NT2/D1 (cell line): ENCODE measurements at regions not wholly inside any gene's neighbourhood (a gene's known extent, or its start where the extent isn't known, plus 50 kb on each side); places are given as distances from the start of the nearest gene placed in this dataset.

Experiments used
- DNase-seq: peaks from one replicate; pipeline ENCODE4 v3.0.0-alpha.2; 2011; ENCODE audit warnings: low read depth, low spot score
- H3K27me3 ChIP-seq: 2 replicates; pipeline ENCODE4 v1.6.0; 2011; ENCODE audit warnings: mild to moderate bottlenecking; ENCODE audit not compliant: insufficient read length, insufficient read depth
- H3K36me3 ChIP-seq: 2 replicates; pipeline ENCODE4 v1.6.1; 2011; ENCODE audit warnings: mild to moderate bottlenecking, low read length, mixed read lengths; ENCODE audit not compliant: insufficient read depth, insufficient read length
- H3K4me1 ChIP-seq: 2 replicates; pipeline ENCODE4 v1.5.1; 2011; ENCODE audit not compliant: insufficient read depth, insufficient read length
- H3K4me3 ChIP-seq: 2 replicates; pipeline ENCODE4 v1.5.1; 2011; ENCODE audit warnings: low read depth; ENCODE audit not compliant: insufficient read length
- H3K9ac ChIP-seq: 2 replicates; pipeline ENCODE4 v1.6.0; 2011; ENCODE audit warnings: low read depth; ENCODE audit not compliant: insufficient read length
- H3K9me3 ChIP-seq: 2 replicates; pipeline ENCODE4 v1.5.1; 2011; ENCODE audit warnings: mild to moderate bottlenecking, low read length; ENCODE audit not compliant: insufficient read depth
- SUZ12 ChIP-seq: IDR thresholded peaks from 2 replicates; pipeline ENCODE4 v1.6.1; 2011; ENCODE audit not compliant: insufficient read length, insufficient read depth; ENCODE audit errors: extremely low read depth
- YY1 ChIP-seq: IDR thresholded peaks from 2 replicates; pipeline ENCODE4 v1.6.1; 2011; ENCODE audit not compliant: insufficient read length, insufficient read depth
- ZNF274 ChIP-seq: IDR thresholded peaks from 2 replicates; pipeline ENCODE4 v1.6.1; 2011; ENCODE audit warnings: mild to moderate bottlenecking, low read depth, low read length

DNA sequence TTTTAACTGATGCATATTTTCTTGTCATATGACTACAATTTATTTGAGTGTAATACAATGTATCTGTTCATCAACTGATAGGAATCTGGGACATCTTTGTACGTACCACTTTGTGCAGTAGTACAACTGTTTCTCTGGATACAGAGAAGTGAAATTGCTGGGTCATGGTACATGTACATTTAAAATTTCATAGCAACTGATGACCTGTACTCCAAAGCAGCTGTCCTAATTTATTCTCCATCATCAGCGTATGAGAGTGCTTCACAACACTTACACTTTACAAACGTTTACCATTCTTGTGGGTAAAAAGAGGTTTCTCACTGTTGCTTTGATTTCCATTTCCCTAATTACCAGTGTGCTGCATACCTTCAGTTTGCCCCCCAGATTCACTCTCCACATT lies 552.8 kb upstream of the CADM1 start:
- TF ChIP-seq SUZ12 (no peak), YY1 (no peak), ZNF274 (no peak)
- Histone ChIP-seq H3K36me3 (no peaks in the 10 kb centered on the region), H3K27me3 (no peaks in the 10 kb centered on the region), H3K4me3 (no peak overlapping the region), H3K9me3 (no peaks in the 10 kb centered on the region), H3K4me1 (peaks cover 6% of the 10 kb centered on the region), H3K9ac (no peak overlapping the region)
- no peak for DNase-seq

DNA sequence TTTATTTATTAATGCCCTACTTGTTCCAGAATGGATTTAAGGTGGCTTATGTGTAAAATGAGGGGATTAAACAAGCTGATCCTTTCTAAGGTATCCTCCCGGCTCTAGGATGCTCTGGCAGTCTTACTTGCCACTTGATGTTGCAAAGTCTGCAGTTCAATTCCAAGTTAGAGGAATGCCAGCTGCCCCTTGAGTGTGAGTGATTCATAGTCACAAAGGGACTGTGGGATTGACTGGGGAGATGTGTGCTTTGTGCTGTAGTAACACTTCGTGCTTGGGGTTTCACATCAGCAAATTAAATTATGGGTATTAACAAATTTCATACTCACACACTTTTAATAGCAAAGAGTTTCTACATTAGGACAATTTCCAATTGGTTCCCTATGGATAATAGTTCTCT lies 550.8 kb upstream of the CADM1 start:
- Histone ChIP-seq H3K9ac (no peak overlapping the region), H3K27me3 (no peaks in the 10 kb centered on the region), H3K36me3 (no peaks in the 10 kb centered on the region), H3K9me3 (no peaks in the 10 kb centered on the region), H3K4me1 (peaks cover 4% of the 10 kb centered on the region), H3K4me3 (no peak overlapping the region)
- TF ChIP-seq SUZ12 (no peak), ZNF274 (no peak), YY1 (no peak)
- no peak for DNase-seq

DNA sequence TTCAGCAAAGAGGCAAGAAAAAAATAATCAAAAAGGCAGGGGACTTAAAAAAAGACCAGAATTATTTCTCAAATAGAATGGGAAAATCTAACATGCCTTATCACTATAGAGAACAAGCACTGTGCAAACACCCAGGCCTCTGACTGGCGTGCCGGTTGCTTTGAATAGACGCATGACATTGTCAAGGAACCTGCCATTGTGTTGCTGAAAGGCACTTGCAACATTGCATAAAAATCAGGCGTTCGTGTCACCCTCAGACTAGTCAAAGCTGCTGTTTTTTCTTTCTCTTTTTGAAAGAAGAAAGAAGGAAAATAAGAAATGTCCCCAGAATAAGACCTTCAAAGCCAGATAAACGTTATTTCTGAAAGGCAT lies 549.3 kb upstream of the CADM1 start:
- TF ChIP-seq SUZ12, result no peak
- no peak for TF ChIP-seq ZNF274
- Histone ChIP-seq H3K4me1 (no peaks in the 10 kb centered on the region), H3K27me3 (no peaks in the 10 kb centered on the region), H3K9ac (no peak overlapping the region), H3K4me3 (no peak overlapping the region), H3K9me3 (no peaks in the 10 kb centered on the region), H3K36me3 (no peaks in the 10 kb centered on the region)
- DNase-seq, result no peak

DNA sequence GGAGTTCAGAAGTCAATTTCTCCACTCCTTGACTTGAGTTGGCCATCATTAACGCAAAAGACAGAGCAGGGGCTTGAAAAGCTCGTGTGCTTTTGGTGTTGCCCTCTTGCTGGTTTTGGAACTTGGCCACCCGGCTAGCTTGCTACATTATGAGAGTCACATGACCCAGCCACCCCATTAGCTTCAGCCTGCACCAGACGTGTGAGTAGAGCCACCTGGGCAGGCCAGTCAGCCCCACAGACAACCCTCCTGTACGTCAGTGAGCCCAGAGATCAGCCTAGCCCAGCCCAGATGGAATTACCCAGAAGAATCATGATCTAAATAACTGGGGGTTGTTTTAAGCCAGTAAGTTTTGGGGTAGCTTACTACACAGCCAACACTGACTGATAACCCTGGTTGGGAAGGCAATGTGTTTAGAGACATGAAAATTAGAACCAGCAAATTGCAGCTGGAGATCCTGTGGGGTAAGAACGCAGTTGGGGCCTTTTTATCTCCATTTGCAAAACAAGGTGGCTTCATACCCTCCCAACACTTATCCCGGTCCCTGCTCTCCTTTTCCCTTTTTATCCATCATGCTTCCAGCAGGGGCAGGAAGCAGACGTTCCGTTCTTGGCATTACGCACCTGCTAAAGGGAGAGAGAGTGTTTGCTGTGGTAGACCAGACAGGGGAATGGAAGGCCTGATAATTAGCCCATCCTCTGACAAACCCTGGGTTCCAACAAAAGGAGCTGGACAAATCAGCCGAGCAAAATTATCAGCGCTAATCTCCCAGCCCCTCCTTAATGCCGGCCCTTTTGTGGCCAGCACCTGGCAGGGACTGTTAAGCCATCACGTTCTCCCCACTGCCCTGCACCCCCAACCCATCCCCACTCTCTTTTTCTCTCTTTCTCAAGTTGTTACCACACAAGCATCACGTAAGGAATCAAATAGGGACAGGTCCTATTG lies 548.7 kb upstream of the CADM1 start:
- no peak overlapping the region for H3K9ac ChIP-seq
- DNase-seq, result no peak
- TF ChIP-seq YY1 (no peak), SUZ12 (no peak)
- H3K36me3 ChIP-seq, result no peaks in the 10 kb centered on the region
- H3K9me3 ChIP-seq, result no peaks in the 10 kb centered on the region
- no peaks in the 10 kb centered on the region for H3K27me3 ChIP-seq
- H3K4me1 ChIP-seq, result no peaks in the 10 kb centered on the region
- no peak overlapping the region for H3K4me3 ChIP-seq

DNA sequence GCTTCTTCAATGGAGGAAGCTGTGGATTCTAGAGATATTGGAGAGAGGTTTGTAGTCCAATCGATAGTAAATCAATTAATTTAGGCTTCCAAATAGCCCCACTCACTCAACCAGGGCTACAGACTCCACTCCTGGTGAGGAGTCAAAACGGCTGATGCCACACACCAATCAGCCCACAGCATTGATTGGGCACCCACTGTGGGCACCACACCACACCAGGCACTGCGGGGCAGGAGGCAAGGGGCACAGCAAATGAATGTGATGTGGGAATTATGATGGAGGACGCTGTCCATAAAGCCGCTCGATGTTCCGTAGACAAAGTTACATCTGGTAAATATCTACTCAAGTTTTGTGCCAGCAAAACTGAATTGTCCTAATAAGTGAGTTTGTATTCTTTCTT lies 547.3 kb upstream of the CADM1 start:
- H3K36me3 ChIP-seq, result no peaks in the 10 kb centered on the region
- no peak for TF ChIP-seq SUZ12
- no peak overlapping the region for H3K4me3 ChIP-seq
- no peak for DNase-seq
- no peak overlapping the region for H3K9ac ChIP-seq
- no peaks in the 10 kb centered on the region for H3K27me3 ChIP-seq
- no peaks in the 10 kb centered on the region for H3K9me3 ChIP-seq
- no peaks in the 10 kb centered on the region for H3K4me1 ChIP-seq

DNA sequence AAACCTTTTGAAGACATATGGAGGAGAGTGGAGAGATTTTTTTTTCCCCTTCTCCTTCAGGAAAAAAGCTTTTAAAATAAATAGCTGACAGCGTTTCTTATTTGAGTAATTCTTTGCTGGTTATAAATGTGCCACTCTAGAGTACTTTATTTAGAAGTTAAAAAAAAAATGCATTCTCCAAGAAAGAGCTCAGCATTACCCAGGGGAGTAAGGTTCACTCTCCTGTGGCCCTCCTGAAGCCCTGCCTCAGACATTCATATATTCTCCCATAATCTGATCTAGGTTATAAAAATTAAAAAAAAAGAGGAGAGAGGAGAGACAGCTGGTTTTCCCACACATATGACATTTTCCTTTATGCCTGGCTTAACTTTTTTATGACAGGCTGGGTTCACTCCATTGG lies 545.2 kb upstream of the CADM1 start:
- no peak overlapping the region for H3K9ac ChIP-seq
- H3K27me3 ChIP-seq, result no peaks in the 10 kb centered on the region
- no peaks in the 10 kb centered on the region for H3K36me3 ChIP-seq
- DNase-seq, result no peak
- TF ChIP-seq ZNF274 (no peak), YY1 (no peak), SUZ12 (no peak)
- H3K4me3 ChIP-seq, result no peak overlapping the region
- H3K4me1 ChIP-seq, result peaks cover 2% of the 10 kb centered on the region
- H3K9me3 ChIP-seq, result no peaks in the 10 kb centered on the region

DNA sequence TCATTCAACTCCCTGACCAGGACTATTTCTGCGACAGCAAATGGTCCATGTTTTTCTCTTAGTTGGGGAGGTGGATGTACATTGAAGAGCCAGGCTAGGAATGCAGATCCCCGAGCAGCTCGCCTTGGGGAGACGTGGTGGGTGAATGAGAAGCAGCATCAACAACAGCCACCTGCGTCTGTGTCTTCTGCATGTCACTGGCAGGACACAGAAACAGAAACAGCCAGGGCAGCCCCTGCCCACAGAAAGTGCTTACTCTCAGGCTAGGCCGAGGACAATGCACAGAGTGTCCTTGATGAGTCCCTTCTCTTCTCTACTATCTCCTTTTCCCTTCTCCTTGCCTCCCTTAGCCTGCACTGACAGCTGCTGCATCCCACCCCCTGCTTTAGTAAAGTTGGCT lies 541.9 kb upstream of the CADM1 start:
- Histone ChIP-seq H3K9me3 (no peaks in the 10 kb centered on the region), H3K4me1 (peaks cover 5% of the 10 kb centered on the region), H3K4me3 (no peak overlapping the region), H3K27me3 (no peaks in the 10 kb centered on the region), H3K9ac (no peak overlapping the region), H3K36me3 (no peaks in the 10 kb centered on the region)
- no peak for TF ChIP-seq ZNF274
- no peak for TF ChIP-seq YY1
- no peak for TF ChIP-seq SUZ12
- no peak for DNase-seq

DNA sequence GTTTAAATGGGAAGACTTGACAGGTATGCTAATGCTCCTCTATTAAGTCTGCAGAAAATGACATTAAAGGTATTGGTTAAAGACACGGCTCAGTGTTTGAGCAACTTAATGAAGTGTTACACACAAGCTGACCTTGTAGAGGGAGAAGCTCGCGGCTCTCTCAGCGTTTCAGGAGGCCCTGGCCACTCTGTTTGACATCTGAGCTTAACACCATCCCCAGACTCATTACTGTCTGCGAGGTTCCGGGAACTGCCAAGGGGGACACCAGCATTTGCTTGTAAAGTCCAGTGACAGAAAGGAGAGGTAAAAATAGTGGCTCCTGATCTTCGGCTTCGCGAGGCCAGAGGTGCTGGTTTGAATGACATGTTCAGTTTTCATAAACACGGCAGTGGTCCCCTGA lies 540.7 kb upstream of the CADM1 start:
- no peak overlapping the region for H3K9ac ChIP-seq
- H3K9me3 ChIP-seq, result no peaks in the 10 kb centered on the region
- DNase-seq, result no peak
- H3K4me3 ChIP-seq, result no peak overlapping the region
- TF ChIP-seq ZNF274, result no peak
- TF ChIP-seq SUZ12, result no peak
- TF ChIP-seq YY1, result no peak
- peaks cover 5% of the 10 kb centered on the region for H3K4me1 ChIP-seq
- H3K27me3 ChIP-seq, result no peaks in the 10 kb centered on the region
- H3K36me3 ChIP-seq, result no peaks in the 10 kb centered on the region
